Kidney (tissue), 13 donors: ENCODE measurements at regions not wholly inside any gene's neighbourhood (a gene's known extent, or its start where the extent isn't known, plus 50 kb on each side); places are given as distances from the start of the nearest gene placed in this dataset.

Experiments
- DNase-seq, 5 donors: peaks; one replicate each; pipeline ENCODE4 v3.0.0-alpha.2; 2013 to 2020
- FAIRE-seq: peaks from 2 replicates; lab custom pipeline; 2012; peaks lifted over from hg19 to GRCh38; lab: Jason Lieb, UNC
- H3K27ac ChIP-seq, 2 donors: one replicate each; pipeline ENCODE4 v1.7.0; 2013; ENCODE audit warnings: low read depth in 2 of 2, low read length in 2 of 2, inconsistent platforms in 1 of 2
- H3K27me3 ChIP-seq: one replicate; pipeline ENCODE4 v1.7.1; 2013; ENCODE audit warnings: low read length, inconsistent platforms; ENCODE audit not compliant: control insufficient read depth, insufficient read depth
- H3K36me3 ChIP-seq, 3 donors: one replicate each; pipeline versions ENCODE4 v1.7.0 to v1.7.1; 2013; ENCODE audit warnings: low read length in 3 of 3, control low read depth in 1 of 3, inconsistent platforms in 1 of 3; ENCODE audit not compliant: insufficient read depth in 3 of 3, control insufficient read depth in 2 of 3
- H3K4me1 ChIP-seq, 3 donors: one replicate each; pipeline versions ENCODE4 v1.7.0 to v1.7.1; 2013; ENCODE audit warnings: low read length in 3 of 3, inconsistent platforms in 1 of 3, low read depth in 1 of 3; ENCODE audit not compliant: control insufficient read depth in 2 of 3, insufficient read depth in 2 of 3
- H3K4me3 ChIP-seq, 3 donors: one replicate each; pipeline versions ENCODE4 v1.7.0 to v1.8.1; 2013; ENCODE audit warnings: low read length in 3 of 3, control low read depth in 1 of 3, inconsistent platforms in 1 of 3
- H3K9ac ChIP-seq, 3 donors: one replicate each; pipeline versions ENCODE4 v1.7.0 to v1.7.1; 2013; ENCODE audit warnings: low read length in 3 of 3, control low read depth in 1 of 3, inconsistent platforms in 1 of 3
- H3K9me3 ChIP-seq, 3 donors: one replicate each; pipeline versions ENCODE4 v1.7.0 to v1.7.1; 2013; ENCODE audit warnings: low read length in 3 of 3, control low read depth in 1 of 3, inconsistent platforms in 1 of 3; ENCODE audit not compliant: control insufficient read depth in 2 of 3, insufficient read depth in 1 of 3
- CTCF ChIP-seq: IDR thresholded peaks from 3 replicates; pipeline ENCODE4 v1.5.1; 2012; ENCODE audit warnings: mild to moderate bottlenecking, moderate library complexity, borderline replicate concordance; ENCODE audit not compliant: insufficient read depth; ENCODE audit errors: extremely low read depth
- intact Hi-C: fragments of 100-400 bp; cut with DNase I; formaldehyde crosslinking; loops from one replicate; pipeline ENCODE4 v1.11.1; 2022
- donor health status: control.
- donor health status: control.
- donor health status: control.
- donor health status: control.
- donor health status: control.
- donor health status: DM: yes; HTN: yes; CAD: no.
- donor health status: Normal renal cell carcinoma (clear cell type).

GRCh38 chr18:25544546-25545287 lies 192.8 kb upstream of the ZNF521 start:
- H3K4me3 ChIP-seq: no peak overlapping the region
- FAIRE-seq: no peak
- no peak for TF ChIP-seq CTCF

GRCh38 chr18:25538175-25538922 lies 186.4 kb upstream of the ZNF521 start:
- no peak for TF ChIP-seq CTCF
- H3K9me3 ChIP-seq: no peaks in the 10 kb centered on the region
- no peaks in the 10 kb centered on the region for H3K36me3 ChIP-seq
- intact Hi-C loops: no loop called here
- no peak overlapping the region for H3K9ac ChIP-seq
- H3K27me3 ChIP-seq: no peaks in the 10 kb centered on the region
- DNase-seq: no peak
- no peak for FAIRE-seq
- no peaks in the 10 kb centered on the region for H3K4me1 ChIP-seq
- H3K27ac ChIP-seq: no peak overlapping the region
- H3K4me3 ChIP-seq: no peak overlapping the region

More at GRCh38 chr18:25544546-25545287, 192.8 kb upstream of the ZNF521 start:
- intact Hi-C loops: no loop called here
- Histone ChIP-seq H3K27ac (no peak overlapping the region), H3K27me3 (no peaks in the 10 kb centered on the region), H3K36me3 (no peaks in the 10 kb centered on the region), H3K9me3 (no peaks in the 10 kb centered on the region), H3K9ac (no peak overlapping the region), H3K4me1 (no peaks in the 10 kb centered on the region)
- no peak for DNase-seq

DNA sequence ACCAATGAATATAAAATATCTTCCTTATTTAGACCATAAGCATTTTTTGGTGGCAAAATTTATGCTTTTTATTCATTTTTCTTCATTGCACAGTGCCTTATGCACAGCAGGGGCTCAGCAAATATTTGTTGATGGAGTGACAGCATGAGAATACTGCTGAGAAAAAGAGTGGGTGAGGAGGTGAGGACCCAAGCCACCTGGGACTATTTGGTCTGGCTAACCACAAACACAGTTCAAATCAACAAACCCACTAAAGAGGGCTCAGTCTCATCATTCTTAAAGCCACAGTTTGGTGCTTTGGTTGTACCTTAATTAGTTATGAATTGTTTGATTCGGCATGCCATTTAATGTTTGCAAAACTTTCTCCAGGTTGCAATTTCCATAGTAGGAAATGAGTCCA lies 183.5 kb upstream of the ZNF521 start:
- no peak overlapping the region for H3K9ac ChIP-seq
- H3K4me3 ChIP-seq: no peak overlapping the region
- intact Hi-C loops: no loop called here
- TF ChIP-seq CTCF: no peak
- no peaks in the 10 kb centered on the region for H3K27me3 ChIP-seq
- no peaks in the 10 kb centered on the region for H3K36me3 ChIP-seq
- no peaks in the 10 kb centered on the region for H3K4me1 ChIP-seq
- no peaks in the 10 kb centered on the region for H3K9me3 ChIP-seq
- FAIRE-seq (no peak), DNase-seq (no peak)
- no peak overlapping the region for H3K27ac ChIP-seq
